ENCODE measurements at regions not wholly inside any gene's neighbourhood (a gene's known extent, or its start where the extent isn't known, plus 50 kb on each side); places are given as distances from the start of the nearest gene placed in this dataset.

- TF ChIP-seq POLR2A (IDR thresholded peaks at IDR 0.05; ENCODE audit: low read length) (no peak), GATA1 (IDR thresholded peaks at IDR 0.05; ENCODE audit: low read depth, low read length) (no peak)
Observed at GRCh38 chr13:72469906-72470305, 257.5 kb downstream of the MZT1 start.

Measured in erythroblast (primary cell).